Left ventricle myocardium inferior (tissue), 1 donor: ENCODE measurements at regions not wholly inside any gene's neighbourhood (a gene's known extent, or its start where the extent isn't known, plus 50 kb on each side); places are given as distances from the start of the nearest gene placed in this dataset.

Experiments used
- DNase-seq: peaks from one replicate; pipeline ENCODE4 v3.0.0-alpha.2; 2020
- H3K27ac ChIP-seq: fragments of 200-600 bp; replicated peaks from 2 replicates; pipeline ENCODE4 v1.8.0; 2021
- H3K27me3 ChIP-seq: fragments of 200-600 bp; 2 replicates; pipeline ENCODE4 v1.8.0; 2021; ENCODE audit warnings: low read depth
- H3K36me3 ChIP-seq: fragments of 200-600 bp; 2 replicates; pipeline ENCODE4 v1.8.0; 2021
- H3K4me1 ChIP-seq: fragments of 200-600 bp; 2 replicates; pipeline ENCODE4 v1.8.0; 2021
- H3K4me3 ChIP-seq: fragments of 200-600 bp; 2 replicates; pipeline ENCODE4 v1.8.0; 2021; ENCODE audit warnings: mild to moderate bottlenecking, moderate library complexity
- H3K9me3 ChIP-seq: fragments of 200-600 bp; replicated peaks from 2 replicates; pipeline ENCODE4 v1.8.0; 2021
- intact Hi-C: fragments of 100-400 bp; cut with micrococcal nuclease; formaldehyde crosslinking; loops from one replicate; pipeline ENCODE4 v1.11.0; 2022
- TF ChIP-seq, protein P1 (sequence below): fragments of 200-600 bp; IDR thresholded peaks from 2 replicates; pipeline ENCODE4 v1.8.0; 2021; ENCODE audit warnings: antibody characterized with exemption, mild to moderate bottlenecking, borderline replicate concordance
- donor health status: DM: no; HTN: yes; CAD: no; lungs with severe emphysema.

DNA sequence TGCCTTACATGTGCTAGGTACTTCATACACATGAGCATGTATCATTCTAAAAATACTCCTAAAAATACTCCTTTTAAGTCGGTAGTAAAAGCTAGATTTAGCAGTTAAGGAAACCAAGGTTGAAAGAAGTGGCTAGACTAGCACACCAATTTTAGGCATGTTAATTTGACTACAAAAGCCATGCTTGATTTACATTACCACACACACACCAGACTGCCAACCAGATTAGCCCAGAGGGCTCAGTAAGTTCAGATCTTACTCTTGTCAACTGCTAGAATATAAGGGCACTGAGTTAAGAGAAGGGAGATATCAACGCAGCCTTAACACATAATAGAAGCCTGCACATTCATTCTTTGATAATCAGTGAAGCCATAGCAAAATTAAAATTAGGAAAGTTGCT is 117.9 kb downstream of the MID1IP1 start:
- H3K4me1 ChIP-seq: peaks cover 7% of the 10 kb centered on the region
- H3K27me3 ChIP-seq: no peaks in the 10 kb centered on the region
- no peaks in the 10 kb centered on the region for H3K36me3 ChIP-seq
- no peaks in the 10 kb centered on the region for H3K9me3 ChIP-seq
- intact Hi-C loops: no loop called here
- TF ChIP-seq, protein P1, sequence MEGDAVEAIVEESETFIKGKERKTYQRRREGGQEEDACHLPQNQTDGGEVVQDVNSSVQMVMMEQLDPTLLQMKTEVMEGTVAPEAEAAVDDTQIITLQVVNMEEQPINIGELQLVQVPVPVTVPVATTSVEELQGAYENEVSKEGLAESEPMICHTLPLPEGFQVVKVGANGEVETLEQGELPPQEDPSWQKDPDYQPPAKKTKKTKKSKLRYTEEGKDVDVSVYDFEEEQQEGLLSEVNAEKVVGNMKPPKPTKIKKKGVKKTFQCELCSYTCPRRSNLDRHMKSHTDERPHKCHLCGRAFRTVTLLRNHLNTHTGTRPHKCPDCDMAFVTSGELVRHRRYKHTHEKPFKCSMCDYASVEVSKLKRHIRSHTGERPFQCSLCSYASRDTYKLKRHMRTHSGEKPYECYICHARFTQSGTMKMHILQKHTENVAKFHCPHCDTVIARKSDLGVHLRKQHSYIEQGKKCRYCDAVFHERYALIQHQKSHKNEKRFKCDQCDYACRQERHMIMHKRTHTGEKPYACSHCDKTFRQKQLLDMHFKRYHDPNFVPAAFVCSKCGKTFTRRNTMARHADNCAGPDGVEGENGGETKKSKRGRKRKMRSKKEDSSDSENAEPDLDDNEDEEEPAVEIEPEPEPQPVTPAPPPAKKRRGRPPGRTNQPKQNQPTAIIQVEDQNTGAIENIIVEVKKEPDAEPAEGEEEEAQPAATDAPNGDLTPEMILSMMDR: no peak
- H3K27ac ChIP-seq: no peak overlapping the region
- no peak for DNase-seq
- no peak overlapping the region for H3K4me3 ChIP-seq

DNA sequence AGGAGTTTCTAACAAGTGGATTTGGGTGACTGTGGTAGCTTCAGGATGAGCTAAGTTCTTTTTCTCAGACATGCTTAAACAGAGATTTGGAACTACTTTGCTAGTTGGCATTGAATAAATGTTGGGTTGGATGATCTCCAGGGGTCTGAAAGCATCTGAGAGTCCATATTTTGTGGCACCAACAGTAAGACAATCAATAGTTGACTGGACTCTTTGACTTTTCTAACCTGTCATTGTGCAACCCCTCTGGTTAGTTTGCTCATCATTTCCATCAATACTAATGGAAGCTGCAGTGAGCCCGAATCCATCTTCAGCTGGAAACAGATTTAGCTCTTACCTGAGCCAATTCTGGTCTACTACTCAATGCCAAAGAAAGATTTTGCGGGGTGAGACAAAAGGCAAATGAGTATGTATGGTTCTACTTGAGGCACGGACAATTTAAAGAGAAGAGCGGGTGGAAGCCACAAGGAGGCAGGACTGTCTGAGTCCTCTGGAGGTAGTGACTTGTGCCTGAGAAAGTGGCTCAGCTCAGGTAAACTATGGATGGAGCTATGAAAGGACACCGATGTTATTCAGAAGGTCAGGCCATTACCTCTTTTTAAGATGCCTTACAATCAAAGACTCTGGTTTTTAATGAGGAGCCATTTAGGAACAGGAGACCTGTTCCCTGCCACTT is 118.7 kb downstream of the MID1IP1 start:
- Histone ChIP-seq H3K27ac (no peak overlapping the region), H3K4me3 (no peak overlapping the region), H3K36me3 (no peaks in the 10 kb centered on the region), H3K27me3 (no peaks in the 10 kb centered on the region), H3K4me1 (peaks cover 7% of the 10 kb centered on the region), H3K9me3 (no peaks in the 10 kb centered on the region)
- intact Hi-C loops: no loop called here
- TF ChIP-seq, protein P1: no peak
- no peak for DNase-seq

GRCh38 chrX:38923451-38923969 is 122.3 kb downstream of the MID1IP1 start:
- no peak for DNase-seq
- H3K4me3 ChIP-seq: no peak overlapping the region
- no peak overlapping the region for H3K27ac ChIP-seq
- intact Hi-C loops: no loop called here
- H3K9me3 ChIP-seq: no peaks in the 10 kb centered on the region
- TF ChIP-seq, protein P1: no peak
- no peaks in the 10 kb centered on the region for H3K36me3 ChIP-seq
- no peaks in the 10 kb centered on the region for H3K27me3 ChIP-seq
- no peaks in the 10 kb centered on the region for H3K4me1 ChIP-seq

DNA sequence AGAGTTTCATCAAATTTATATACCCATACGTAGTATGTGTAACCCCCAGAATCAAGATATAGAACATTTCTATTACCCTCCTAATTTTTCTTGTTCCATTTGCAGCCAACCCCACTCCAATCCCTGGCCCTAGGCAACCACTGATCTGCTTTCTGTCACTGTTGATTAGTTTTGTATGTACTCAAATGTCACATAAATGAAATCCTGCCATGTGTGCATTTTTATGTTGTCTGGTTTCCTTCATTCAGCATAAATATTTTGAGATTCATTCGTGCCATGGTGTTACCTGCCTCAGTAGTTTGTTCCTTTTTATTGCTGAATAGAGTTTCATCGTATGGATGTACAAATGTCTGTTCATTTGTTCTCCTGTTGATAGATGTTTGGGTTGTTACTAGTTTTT is 126.3 kb downstream of the MID1IP1 start:
- intact Hi-C loops: no loop called here
- Histone ChIP-seq H3K4me3 (no peak overlapping the region), H3K4me1 (no peaks in the 10 kb centered on the region), H3K27me3 (no peaks in the 10 kb centered on the region), H3K36me3 (no peaks in the 10 kb centered on the region), H3K9me3 (no peaks in the 10 kb centered on the region), H3K27ac (no peak overlapping the region)
- no peak for DNase-seq
- TF ChIP-seq, protein P1: no peak

DNA sequence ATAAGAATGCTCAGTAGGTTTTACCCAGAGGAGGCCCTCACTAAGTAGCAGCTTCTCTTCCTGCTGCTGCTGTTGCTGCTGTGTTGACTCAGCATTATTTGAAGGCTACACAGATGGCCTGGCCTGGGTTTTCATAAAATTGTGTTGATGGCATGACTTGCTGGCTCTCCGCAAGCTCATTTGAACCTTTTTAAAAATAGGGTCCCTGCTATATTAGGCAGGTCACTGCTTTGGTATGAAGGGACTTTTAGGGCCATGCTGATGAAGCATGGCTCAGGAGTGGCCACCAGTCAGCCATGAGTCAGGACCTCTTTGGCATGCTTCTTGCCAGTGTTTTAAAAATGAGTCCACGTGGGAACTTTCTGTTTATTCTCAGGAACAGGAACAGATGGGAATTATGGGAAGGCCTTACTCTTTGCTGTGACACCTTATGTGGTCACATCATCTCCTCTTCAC is 128.7 kb downstream of the MID1IP1 start:
- Histone ChIP-seq H3K4me3 (no peak overlapping the region), H3K36me3 (no peaks in the 10 kb centered on the region), H3K27me3 (no peaks in the 10 kb centered on the region), H3K27ac (no peak overlapping the region), H3K9me3 (no peaks in the 10 kb centered on the region), H3K4me1 (no peaks in the 10 kb centered on the region)
- intact Hi-C loops: no loop called here
- TF ChIP-seq, protein P1: no peak
- no peak for DNase-seq
